ENCODE measurements at regions not wholly inside any gene's neighbourhood (a gene's known extent, or its start where the extent isn't known, plus 50 kb on each side); places are given as distances from the start of the nearest gene placed in this dataset.

- Histone ChIP-seq H4K20me1 (replicated peaks; ENCODE audit: control insufficient read depth, extremely low read depth, insufficient read depth, low read length) (no peaks in the 10 kb centered on the region), H3K4me1 (ENCODE audit: control insufficient read depth, extremely low read depth, insufficient read depth, low read length) (no peaks in the 10 kb centered on the region), H3K36me3 (ENCODE audit: control insufficient read depth in 2 of 2, extremely low read depth in 1 of 2, insufficient read depth in 2 of 2, low read length in 2 of 2) (no peaks in the 10 kb centered on the region), H2AFZ (ENCODE audit: low read depth, low read length) (no peak overlapping the region), H3K9me1 (replicated peaks; ENCODE audit: control insufficient read depth, extremely low read depth, insufficient read depth, low read length) (no peaks in the 10 kb centered on the region), H3K4me3 (replicated peaks in 1 of 3; ENCODE audit: insufficient read depth in 1 of 3, low read depth in 1 of 3, low read length in 3 of 3) (no peak overlapping the region), H3K9ac (replicated peaks; ENCODE audit: extremely low read depth, insufficient read depth, low read length) (no peak overlapping the region), H3K27ac (ENCODE audit: insufficient read depth, low read depth, low read length) (no peak overlapping the region), H3K27me3 (ENCODE audit: control insufficient read depth in 2 of 2, insufficient read depth in 2 of 2, low read length in 2 of 2) (no peaks in the 10 kb centered on the region), H3K9me3 (replicated peaks; ENCODE audit: control insufficient read depth, insufficient read depth, low read length) (peaks cover 2% of the 10 kb centered on the region), H3K79me2 (ENCODE audit: control insufficient read depth, insufficient read depth, low read length) (no peaks in the 10 kb centered on the region), H3K4me2 (ENCODE audit: insufficient read depth, low read length) (no peak overlapping the region)
- TF ChIP-seq CTCF (IDR thresholded peaks at IDR 0.05; ENCODE audit: extremely low read depth in 1 of 2, insufficient read depth in 1 of 2, low read depth in 1 of 2, low read length in 2 of 2): no peak
- TF ChIP-seq MAX (IDR thresholded peaks at IDR 0.05; ENCODE audit: insufficient read depth, insufficient read length): no peak
- TF ChIP-seq JUN (IDR thresholded peaks at IDR 0.05; ENCODE audit: borderline replicate concordance, insufficient read depth, insufficient read length, low read depth): no peak
- no peak for TF ChIP-seq POLR2A (IDR thresholded peaks at IDR 0.05; ENCODE audit: low read depth, low read length)
- TF ChIP-seq POLR2AphosphoS5 (IDR thresholded peaks at IDR 0.05; ENCODE audit: insufficient read depth, low read depth, low read length): no peak
- TF ChIP-seq FOS (IDR thresholded peaks at IDR 0.05; ENCODE audit: borderline replicate concordance, insufficient read depth, low read length): no peak
- TF ChIP-seq MYC (IDR thresholded peaks at IDR 0.05; ENCODE audit: low read depth, low read length): no peak
- no peak for TF ChIP-seq EZH2 (IDR thresholded peaks at IDR 0.05; ENCODE audit: borderline replicate concordance, low read depth, low read length, severe bottlenecking)
- no peak for TF ChIP-seq GATA2 (IDR thresholded peaks at IDR 0.05; ENCODE audit: insufficient read depth, insufficient read length, low read depth, low read length)
- intact Hi-C loops (cut with micrococcal nuclease): no loop called here
- CTCF ChIA-PET: no interaction called here
- FAIRE-seq (no peak), DNase-seq (ENCODE audit: low read depth, low spot score) (no peak)
- POLR2A ChIA-PET: no interaction called here
- dilution Hi-C loops (cut with MboI; ENCODE audit: extremely low pct_ligation_motif_present, low sequenced_read_pairs): no loop called here
- no TSS peak for BruUV-seq (replicated peaks)
Measured at GRCh38 chr18:40631319-40631718, 1323.7 kb upstream of the PIK3C3 start.

All from endothelial cell of umbilical vein (primary cell).